HG02678 (cell line): ENCODE measurements at regions not wholly inside any gene's neighbourhood (a gene's known extent, or its start where the extent isn't known, plus 50 kb on each side); places are given as distances from the start of the nearest gene placed in this dataset.
A peak's percentile ranks its signal among the peaks of the same experiment; 100 is the strongest.
"Not testable (repeated sequence)": the region's sequence is repeated elsewhere in the genome, so short reads cannot be mapped to it uniquely, and the experiment has no call there.

Source experiments
- ATAC-seq: cut with Tn5 transposase; IDR thresholded peaks from one replicate; pipeline ENCODE4 v1.9.1; 2021; ENCODE audit warnings: mild to moderate bottlenecking, moderate library complexity; ENCODE audit not compliant: unreplicated experiment

GRCh38 chr2:131736406-131736805 is 208.7 kb downstream of the CCDC74A start:
- ATAC-seq = peak; percentile 98

GRCh38 chr2:131738533-131738932 is 210.8 kb downstream of the CCDC74A start:
- not testable (repeated sequence) for ATAC-seq

- not testable (repeated sequence) for ATAC-seq
Measured at GRCh38 chr2:131738996-131739434, 211.3 kb downstream of the CCDC74A start.

DNA sequence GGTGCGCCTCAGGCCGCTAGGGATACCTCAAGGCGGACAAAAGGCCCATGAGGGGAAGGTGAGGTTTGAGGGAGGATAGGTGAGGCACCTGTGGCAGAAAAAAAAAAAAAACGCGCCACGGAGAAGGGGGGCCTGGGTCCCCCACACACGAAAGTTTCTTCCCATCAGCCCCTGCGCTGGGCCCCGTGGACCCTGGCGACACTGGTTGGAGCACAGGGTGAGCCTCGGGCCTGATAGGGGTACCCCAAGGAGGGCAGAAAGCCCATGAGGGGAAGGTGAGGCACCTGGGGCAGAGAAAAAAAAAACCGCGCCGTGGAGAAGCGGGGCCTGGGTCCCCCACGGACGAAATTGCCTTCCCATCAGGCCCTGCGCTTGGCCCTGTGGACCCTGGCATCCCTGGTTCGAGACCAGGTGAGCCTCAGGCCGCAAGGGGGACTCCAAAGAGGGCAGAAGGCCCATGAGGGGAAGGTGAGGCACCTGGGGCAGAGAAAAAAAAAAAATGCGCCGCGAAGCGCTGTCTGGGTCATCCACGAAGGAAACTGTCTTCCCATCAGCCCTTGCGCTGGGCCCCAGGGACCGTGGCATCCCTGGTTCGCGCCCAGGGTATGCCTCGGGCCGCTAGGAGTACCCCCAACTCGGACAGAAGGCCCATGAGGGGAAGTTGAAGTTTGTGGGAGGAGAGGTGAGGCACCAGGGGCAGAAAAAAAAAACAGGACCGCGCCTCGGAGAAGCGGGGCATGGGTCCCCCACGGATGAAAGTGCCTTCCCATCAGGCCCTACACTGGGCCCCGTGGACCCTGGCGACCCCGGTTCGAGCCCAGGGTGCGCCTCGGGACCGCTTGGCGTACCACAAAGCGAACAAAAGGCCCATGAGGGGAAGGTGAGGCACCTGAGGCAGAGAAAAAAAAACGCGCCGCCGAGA is 226.2 kb downstream of the CCDC74A start:
- ATAC-seq = no peak

DNA sequence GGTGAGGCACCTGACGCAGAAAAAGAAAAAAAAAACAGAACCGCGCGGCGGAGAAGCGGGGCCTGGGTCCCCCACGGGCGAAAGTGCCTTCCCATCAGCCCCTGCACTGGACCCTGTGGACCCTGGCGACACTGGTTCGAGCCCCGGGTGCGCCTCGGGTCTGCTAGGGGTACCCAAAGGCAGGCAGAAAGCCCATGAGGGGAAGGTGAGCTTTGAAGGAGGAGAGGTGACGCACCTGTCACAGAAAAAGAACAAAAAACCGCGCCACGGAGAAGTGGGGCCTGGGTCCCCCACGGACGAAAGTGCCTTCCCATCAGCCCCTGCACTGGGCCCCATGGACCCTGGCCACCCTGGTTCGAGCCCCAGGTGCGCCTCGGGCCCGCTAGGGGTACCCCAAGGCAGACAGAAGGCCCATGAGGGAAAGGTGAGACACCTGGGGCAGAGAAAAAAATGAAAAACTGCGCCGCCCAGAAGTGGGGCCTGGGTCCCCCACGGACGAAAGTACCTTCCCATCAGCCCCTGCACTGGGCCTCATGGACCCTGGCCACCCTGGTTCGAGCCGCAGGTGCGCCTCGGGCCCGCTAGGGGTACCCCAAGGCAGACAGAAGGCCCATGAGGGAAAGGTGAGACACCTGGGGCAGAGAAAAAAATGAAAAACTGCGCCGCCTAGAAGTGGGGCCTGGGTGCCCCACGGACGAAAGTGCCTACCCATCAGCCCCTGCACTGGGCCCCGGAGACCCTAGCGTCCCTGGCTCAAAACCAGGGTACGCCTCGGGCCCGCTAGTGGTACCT is 227.4 kb downstream of the CCDC74A start:
- ATAC-seq = no peak

GRCh38 chr2:131756141-131756907 is 228.6 kb downstream of the CCDC74A start:
- ATAC-seq = no peak

- ATAC-seq = not testable (repeated sequence)
Measured at GRCh38 chr2:131758941-131759340, 231.3 kb downstream of the CCDC74A start.

DNA sequence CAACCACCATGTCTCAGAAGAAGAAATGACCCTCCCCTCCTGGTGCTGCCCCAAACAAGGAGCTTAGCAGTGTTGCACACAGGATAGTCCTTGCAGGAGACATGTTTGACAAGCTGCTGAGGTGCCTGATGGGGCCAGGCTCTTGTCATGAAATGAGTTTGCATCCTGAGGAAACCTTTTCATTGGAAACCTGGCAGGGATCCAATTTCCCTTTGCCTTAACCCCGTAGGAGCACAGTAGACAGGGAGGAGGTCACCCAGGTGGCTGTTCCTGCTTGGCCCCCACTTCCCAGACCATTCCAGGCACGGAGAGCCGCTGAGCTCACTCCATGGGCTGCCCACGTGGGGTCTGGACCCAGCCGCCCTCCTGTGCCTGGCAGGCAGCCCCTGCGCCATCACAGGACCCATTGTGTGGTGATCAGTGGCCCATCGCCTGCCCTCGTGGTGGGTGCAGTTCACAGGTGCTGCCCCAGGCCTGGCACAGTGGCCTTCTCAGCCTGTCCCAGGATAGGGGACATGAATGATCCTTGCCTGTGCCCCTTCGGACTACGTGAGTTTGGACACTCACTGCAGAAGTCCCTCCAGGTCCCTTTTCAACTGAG is 247.4 kb downstream of the CCDC74A start:
- not testable (repeated sequence) for ATAC-seq

DNA sequence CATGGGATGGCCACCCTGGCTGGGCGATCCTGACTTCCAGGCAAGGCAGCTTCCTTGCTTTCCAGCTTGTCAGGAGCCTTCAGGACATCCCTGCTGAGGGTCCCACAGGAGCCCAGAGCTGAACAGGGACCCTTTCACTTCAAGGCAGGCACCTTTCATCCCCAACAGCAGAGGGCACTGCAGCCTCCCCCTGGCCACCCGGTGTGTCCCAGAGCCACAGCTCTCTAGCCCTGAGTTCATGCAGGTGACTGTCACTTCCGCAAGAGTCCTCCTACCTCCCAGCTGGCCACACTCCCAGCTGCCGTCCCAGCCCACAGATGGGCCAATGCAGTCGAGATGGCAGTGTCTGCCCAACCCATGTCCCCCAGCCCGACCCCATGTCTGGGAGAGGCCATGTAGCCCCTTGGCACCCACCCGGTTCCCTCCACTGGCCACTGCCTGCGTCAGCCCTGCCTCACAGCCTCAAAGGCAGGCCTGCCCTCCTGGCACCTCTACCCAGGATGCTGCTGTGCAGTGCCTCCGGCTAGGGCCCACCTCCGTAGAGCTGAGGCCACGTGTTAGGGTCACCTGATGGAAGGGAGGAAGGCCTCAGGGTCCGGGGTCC is 248.3 kb downstream of the CCDC74A start:
- not testable (repeated sequence) for ATAC-seq

DNA sequence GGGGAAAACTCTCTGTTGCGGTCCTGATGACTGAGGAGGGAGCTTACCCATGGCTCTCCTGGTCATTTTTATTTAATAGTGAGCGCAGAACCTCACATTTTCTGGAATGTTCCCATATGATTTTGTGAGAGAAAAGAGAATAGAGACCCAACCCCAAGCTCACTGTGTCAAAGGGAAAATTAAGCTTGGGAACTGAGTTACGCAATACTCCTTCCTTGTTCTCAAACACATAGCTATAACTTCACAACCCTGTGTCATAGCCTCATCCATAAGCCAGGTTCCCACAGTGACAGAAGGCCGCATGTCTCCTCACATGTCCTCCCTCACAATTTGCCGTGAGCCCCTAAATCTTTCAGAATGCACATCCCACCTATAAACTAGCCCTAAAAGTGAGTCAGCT is 252.8 kb downstream of the CCDC74A start:
- not testable (repeated sequence) for ATAC-seq

- no peak for ATAC-seq
Measured at GRCh38 chr2:131801210-131801744, 273.6 kb downstream of the CCDC74A start.

GRCh38 chr2:131801745-131802350 is 274.2 kb downstream of the CCDC74A start:
- peak; percentile 98 for ATAC-seq

DNA sequence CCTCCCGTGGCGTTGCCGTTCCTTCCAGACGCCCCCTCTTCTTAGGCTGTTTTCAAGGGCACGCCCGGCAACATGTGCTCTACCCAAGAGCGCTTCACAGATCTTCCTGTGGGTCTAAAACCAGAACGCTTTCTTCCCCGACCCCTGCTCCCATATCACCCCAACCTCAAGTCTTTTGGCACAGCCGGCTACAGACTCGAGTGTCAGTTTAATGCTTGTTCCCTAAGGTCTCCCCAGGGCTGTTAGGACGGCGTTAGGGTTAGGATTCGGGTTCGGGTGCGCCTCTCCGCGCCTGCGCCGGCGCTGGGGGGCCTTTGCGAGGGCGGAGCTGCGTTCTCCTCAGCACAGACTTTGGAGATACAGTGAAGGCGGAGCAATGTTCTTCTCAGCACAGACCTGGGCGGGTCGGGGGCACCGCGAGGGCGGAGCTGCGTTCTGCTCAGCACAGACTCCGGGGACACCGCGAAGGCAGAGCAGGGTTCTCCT is 274.7 kb downstream of the CCDC74A start:
- peak; percentile 60 for ATAC-seq

DNA sequence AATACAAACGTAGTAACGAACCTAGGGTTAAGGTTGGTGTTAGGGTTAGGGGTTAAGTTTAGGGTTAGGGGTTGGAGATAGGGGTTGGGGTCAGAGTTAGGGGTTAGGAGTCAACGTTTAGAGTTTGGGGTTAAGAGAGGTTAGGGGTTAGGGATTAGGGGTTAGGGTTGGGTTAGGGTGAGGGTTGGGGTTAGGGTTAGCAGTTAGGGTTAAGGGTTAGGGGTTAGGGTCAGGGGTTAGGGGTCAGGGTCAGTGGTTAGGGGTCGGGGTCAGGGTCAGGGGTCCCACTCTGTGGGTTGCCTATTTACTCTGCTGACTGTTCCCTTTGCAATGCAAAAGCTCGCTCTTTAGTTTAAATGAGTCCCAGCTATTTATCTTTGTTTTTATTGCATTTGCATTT is 275.5 kb downstream of the CCDC74A start:
- ATAC-seq = not testable (repeated sequence)

DNA sequence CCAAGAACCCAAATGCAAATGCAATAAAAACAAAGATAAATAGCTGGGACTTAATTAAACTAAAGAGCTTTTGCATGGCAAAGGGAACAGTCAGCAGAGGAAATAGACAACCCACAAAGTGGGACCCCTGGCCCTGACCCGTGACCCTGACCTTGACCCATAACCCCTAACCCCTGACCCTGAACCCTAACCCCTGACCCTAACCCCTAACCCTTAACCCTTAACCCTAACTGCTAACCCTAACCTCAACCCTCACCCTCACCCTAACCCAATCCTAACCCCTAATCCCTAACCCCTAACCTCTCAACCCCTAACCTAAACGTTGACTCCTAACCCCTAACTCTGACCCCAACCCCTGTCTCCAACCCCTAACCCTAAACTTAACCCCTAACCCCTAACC is 284.9 kb downstream of the CCDC74A start:
- not testable (repeated sequence) for ATAC-seq

- ATAC-seq = not testable (repeated sequence)
Measured at GRCh38 chr2:131813378-131813777, 285.7 kb downstream of the CCDC74A start.

- not testable (repeated sequence) for ATAC-seq
Measured at GRCh38 chr2:131818267-131818973, 290.7 kb downstream of the CCDC74A start.

DNA sequence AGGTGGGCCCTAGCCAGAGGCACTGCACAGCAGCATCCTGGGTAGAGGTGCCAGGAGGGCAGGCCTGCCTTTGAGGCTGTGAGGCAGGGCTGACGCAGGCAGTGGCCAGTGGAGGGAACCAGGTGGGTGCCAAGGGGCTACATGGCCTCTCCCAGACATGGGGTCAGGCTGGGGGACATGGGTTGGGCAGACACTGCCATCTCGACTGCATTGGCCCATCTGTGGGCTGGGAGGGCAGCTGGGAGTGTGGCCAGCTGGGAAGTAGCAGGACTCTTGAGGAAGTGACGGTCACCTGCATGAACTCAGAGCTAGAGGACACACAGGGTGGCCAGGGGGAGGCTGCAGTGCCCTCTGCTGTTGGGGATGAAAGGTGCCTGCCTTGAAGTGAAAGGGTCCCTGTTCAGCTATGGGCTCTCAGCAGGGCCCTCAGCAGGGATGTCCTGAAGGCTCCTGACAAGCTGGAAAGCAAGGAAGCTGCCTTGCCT is 294.6 kb downstream of the CCDC74A start:
- ATAC-seq = not testable (repeated sequence)
